ENCODE measurements at regions not wholly inside any gene's neighbourhood (a gene's known extent, or its start where the extent isn't known, plus 50 kb on each side); places are given as distances from the start of the nearest gene placed in this dataset.

GRCh38 chr18:46352520-46353250 lies 248.5 kb downstream of the HAUS1 start:
- TF ChIP-seq MYC (IDR thresholded peaks at IDR 0.05; ENCODE audit: low read depth, low read length) (no peak), CTCF (IDR thresholded peaks at IDR 0.05; ENCODE audit: low read depth, low read length) (no peak), MAX (IDR thresholded peaks at IDR 0.05; ENCODE audit: low read depth, low read length) (no peak), POLR2A (IDR thresholded peaks at IDR 0.05; ENCODE audit: extremely low read depth, insufficient read length) (no peak)
- H3K4me3 ChIP-seq (ENCODE audit: low read depth, low read length): no peak overlapping the region

GRCh38 chr18:46353460-46353859 lies 249.3 kb downstream of the HAUS1 start:
- DNase-seq (ENCODE audit: low read depth): no peak
- TF ChIP-seq POLR2A (IDR thresholded peaks at IDR 0.05; ENCODE audit: extremely low read depth, insufficient read length) (no peak), CTCF (IDR thresholded peaks at IDR 0.05; ENCODE audit: low read depth, low read length) (no peak), MYC (IDR thresholded peaks at IDR 0.05; ENCODE audit: low read depth, low read length) (no peak), MAX (IDR thresholded peaks at IDR 0.05; ENCODE audit: low read depth, low read length) (no peak)
- no peak overlapping the region for H3K4me3 ChIP-seq (ENCODE audit: low read depth, low read length)

More at GRCh38 chr18:46352520-46353250, 248.5 kb downstream of the HAUS1 start:
- DNase-seq (ENCODE audit: low read depth): no peak

GRCh38 chr18:46356278-46357033 lies 252.3 kb downstream of the HAUS1 start:
- TF ChIP-seq CTCF (IDR thresholded peaks at IDR 0.05; ENCODE audit: low read depth, low read length): no peak
- TF ChIP-seq MAX (IDR thresholded peaks at IDR 0.05; ENCODE audit: low read depth, low read length): no peak
- no peak for TF ChIP-seq MYC (IDR thresholded peaks at IDR 0.05; ENCODE audit: low read depth, low read length)
- TF ChIP-seq POLR2A (IDR thresholded peaks at IDR 0.05; ENCODE audit: extremely low read depth, insufficient read length): no peak
- H3K4me3 ChIP-seq (ENCODE audit: low read depth, low read length): no peak overlapping the region
- DNase-seq (ENCODE audit: low read depth): no peak

- DNase-seq (ENCODE audit: low read depth): no peak
- no peak overlapping the region for H3K4me3 ChIP-seq (ENCODE audit: low read depth, low read length)
- no peak for TF ChIP-seq CTCF (IDR thresholded peaks at IDR 0.05; ENCODE audit: low read depth, low read length)
- TF ChIP-seq MYC (IDR thresholded peaks at IDR 0.05; ENCODE audit: low read depth, low read length): no peak
These were observed 256.0 kb downstream of the HAUS1 start for GRCh38 chr18:46360102-46360699.

GRCh38 chr18:46360866-46361265 lies 256.7 kb downstream of the HAUS1 start:
- no peak for DNase-seq (ENCODE audit: low read depth)
- H3K4me3 ChIP-seq (ENCODE audit: low read depth, low read length): no peak overlapping the region
- TF ChIP-seq MYC (IDR thresholded peaks at IDR 0.05; ENCODE audit: low read depth, low read length) (no peak), POLR2A (IDR thresholded peaks at IDR 0.05; ENCODE audit: extremely low read depth, insufficient read length) (no peak), CTCF (IDR thresholded peaks at IDR 0.05; ENCODE audit: low read depth, low read length) (no peak), MAX (IDR thresholded peaks at IDR 0.05; ENCODE audit: low read depth, low read length) (no peak)
